ENCODE measurements at regions not wholly inside any gene's neighbourhood (a gene's known extent, or its start where the extent isn't known, plus 50 kb on each side); places are given as distances from the start of the nearest gene placed in this dataset.

GRCh38 chr7:85716353-85716752, 529.5 kb upstream of the SEMA3D start:
- H3K9me3 ChIP-seq: no peaks in the 10 kb centered on the region
- ChIA-PET CTCF (no interaction called here), POLR2A (no interaction called here)
- FAIRE-seq: no peak
- TF ChIP-seq USF2 (IDR thresholded peaks at IDR 0.05): no peak
- TF ChIP-seq POLR2AphosphoS2 (conservative IDR thresholded peaks at IDR 0.05; ENCODE audit: low read length): no peak
- no peak for TF ChIP-seq KDM5A (IDR thresholded peaks at IDR 0.05)
- no peak for TF ChIP-seq NR3C1 (IDR thresholded peaks at IDR 0.05)
- no peak for TF ChIP-seq RNF2 (IDR thresholded peaks at IDR 0.05; ENCODE audit: borderline replicate concordance, low read depth)
- no peak for TF ChIP-seq CHD2 (IDR thresholded peaks at IDR 0.05; ENCODE audit: low read length, partially characterized antibody)
- no peak for TF ChIP-seq NFE2L2 (conservative IDR thresholded peaks at IDR 0.05; ENCODE audit: low read length)
- no peak for TF ChIP-seq CTCF (IDR thresholded peaks at IDR 0.05)
- TF ChIP-seq RFX5 (IDR thresholded peaks at IDR 0.05): no peak
- TF ChIP-seq CBX2 (IDR thresholded peaks at IDR 0.05; ENCODE audit: borderline replicate concordance, low read depth): no peak
- no peak for TF ChIP-seq GATA3 (IDR thresholded peaks at IDR 0.05; ENCODE audit: borderline replicate concordance)
- no peak for TF ChIP-seq HOXA7 (CRISPR knock-in tag; IDR thresholded peaks at IDR 0.05)
- no peak for TF ChIP-seq JUNB (IDR thresholded peaks at IDR 0.05)
- TF ChIP-seq HMGXB4 (CRISPR knock-in tag; IDR thresholded peaks at IDR 0.05; ENCODE audit: borderline replicate concordance): no peak
- no peak for TF ChIP-seq EHMT2 (IDR thresholded peaks at IDR 0.05; ENCODE audit: low read depth)
- no peak for TF ChIP-seq ZSCAN20 (CRISPR knock-in tag; IDR thresholded peaks at IDR 0.05)
- no peak for TF ChIP-seq NPAS2 (CRISPR knock-in tag; IDR thresholded peaks at IDR 0.05; ENCODE audit: borderline replicate concordance)
- ATAC-seq: no peak
- DNase-seq (ENCODE audit: low read depth in 1 of 2, low spot score in 1 of 2): no peak
- H3K4me2 ChIP-seq: no peak overlapping the region
- peaks cover 30% of the 10 kb centered on the region for H3K4me1 ChIP-seq
- 37% methylated on average over 2 of the region's 2 CpGs for whole genome bisulfite sequencing (ENCODE audit: missing lambda C conversion rate)
- H3K27ac ChIP-seq: no peak overlapping the region
- H3K4me3 ChIP-seq: no peak overlapping the region

GRCh38 chr7:85714951-85715350, 528.1 kb upstream of the SEMA3D start:
- ChIA-PET CTCF (no interaction called here), POLR2A (no interaction called here)
- FAIRE-seq: peak; percentile 39
- Histone ChIP-seq H3K4me3 (no peak overlapping the region), H3K27ac (no peak overlapping the region), H3K4me2 (no peak overlapping the region), H3K4me1 (peaks cover 16% of the 10 kb centered on the region), H3K9me3 (no peaks in the 10 kb centered on the region)
- DNase-seq (ENCODE audit: low read depth in 1 of 2, low spot score in 1 of 2): no peak
- ATAC-seq: no peak
- 61% methylated on average over 2 of the region's 2 CpGs for WGBS (ENCODE audit: missing lambda C conversion rate)
- TF ChIP-seq BHLHE40 (IDR thresholded peaks at IDR 0.05; ENCODE audit: low read depth, low read length) (no peak), ZC3H11A (IDR thresholded peaks at IDR 0.05) (no peak), USF2 (IDR thresholded peaks at IDR 0.05) (no peak), ZFP36 (IDR thresholded peaks at IDR 0.05; ENCODE audit: borderline replicate concordance, partially characterized antibody) (no peak), NFE2L2 (conservative IDR thresholded peaks at IDR 0.05; ENCODE audit: low read length) (no peak), HOXA7 (CRISPR knock-in tag; IDR thresholded peaks at IDR 0.05) (no peak), BCL3 (IDR thresholded peaks at IDR 0.05) (no peak), NR3C1 (IDR thresholded peaks at IDR 0.05) (no peak), KDM1A (IDR thresholded peaks at IDR 0.05; ENCODE audit: low read depth) (no peak), SREBF2 (IDR thresholded peaks at IDR 0.05) (no peak), FOSL2 (IDR thresholded peaks at IDR 0.05) (no peak), FOSL2 (CRISPR knock-in tag; IDR thresholded peaks at IDR 0.05) (no peak), EHMT2 (IDR thresholded peaks at IDR 0.05; ENCODE audit: low read depth) (no peak)

Measured in A549 (cell line).